ENCODE measurements at regions not wholly inside any gene's neighbourhood (a gene's known extent, or its start where the extent isn't known, plus 50 kb on each side); places are given as distances from the start of the nearest gene placed in this dataset.

DNA sequence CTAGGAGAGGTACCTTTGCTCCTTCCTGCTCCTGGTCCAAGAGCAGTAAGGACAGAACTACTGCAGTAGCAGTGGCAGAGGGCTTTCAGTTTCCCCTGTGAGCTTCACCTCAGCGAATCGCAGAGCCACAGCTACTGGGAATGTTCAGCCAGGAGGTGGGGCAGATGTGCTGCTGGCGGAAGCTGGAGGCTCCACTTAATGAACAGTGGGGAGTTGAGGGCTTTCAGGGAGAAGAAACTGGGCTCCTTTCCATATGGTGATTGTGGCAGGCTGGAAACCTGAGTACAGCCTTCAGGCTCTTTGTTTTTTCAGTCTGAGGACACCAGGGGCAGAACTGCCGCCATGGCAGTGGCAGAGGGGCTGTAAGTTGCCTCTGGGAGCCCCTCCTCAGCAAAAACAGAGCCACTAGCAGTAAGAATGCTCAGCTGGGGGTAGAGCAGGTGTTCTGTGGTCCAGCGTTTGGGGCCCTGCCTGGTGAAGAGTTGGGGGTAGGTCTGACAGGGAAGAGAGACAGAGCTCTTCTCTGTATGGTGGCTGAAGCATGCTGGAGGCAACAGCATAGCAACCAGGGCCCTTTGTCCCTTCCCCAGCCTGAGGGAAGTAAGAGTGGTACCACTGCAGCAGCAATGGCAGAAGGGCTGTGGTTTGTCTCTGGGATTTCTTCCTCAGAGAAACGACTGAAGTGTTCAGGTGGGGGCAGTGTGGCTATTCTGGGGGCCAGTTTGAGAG lies 106.0 kb upstream of the GRXCR1 start:
- H3K4me3 Mint-ChIP-seq: no peak overlapping the region
- H4K20me1 ChIP-seq (ENCODE audit: control insufficient read depth, insufficient read depth, low read length, poor library complexity, severe bottlenecking): no peaks in the 10 kb centered on the region
- H3K4me1 Mint-ChIP-seq: no peaks in the 10 kb centered on the region
- ChIA-PET POLR2A (no interaction called here), CTCF (no interaction called here)
- intact Hi-C loops (cut with micrococcal nuclease): no loop called here
- no peak overlapping the region for H3K9ac ChIP-seq (ENCODE audit: low read length)
- H3K4me1 ChIP-seq (ENCODE audit: control insufficient read depth in 2 of 2, insufficient read depth in 2 of 2, low read length in 2 of 2): no peaks in the 10 kb centered on the region
- no peak overlapping the region for H3K4me2 ChIP-seq (replicated peaks; ENCODE audit: low read depth, low read length, poor library complexity, severe bottlenecking)
- H3K9me3 ChIP-seq (ENCODE audit: control extremely low read depth in 1 of 3, control insufficient read depth in 2 of 3, insufficient read depth in 1 of 3, low read length in 2 of 3): no peaks in the 10 kb centered on the region
- H3K27ac ChIP-seq (ENCODE audit: low read length in 2 of 2): no peak overlapping the region
- TF ChIP-seq, protein P1, sequence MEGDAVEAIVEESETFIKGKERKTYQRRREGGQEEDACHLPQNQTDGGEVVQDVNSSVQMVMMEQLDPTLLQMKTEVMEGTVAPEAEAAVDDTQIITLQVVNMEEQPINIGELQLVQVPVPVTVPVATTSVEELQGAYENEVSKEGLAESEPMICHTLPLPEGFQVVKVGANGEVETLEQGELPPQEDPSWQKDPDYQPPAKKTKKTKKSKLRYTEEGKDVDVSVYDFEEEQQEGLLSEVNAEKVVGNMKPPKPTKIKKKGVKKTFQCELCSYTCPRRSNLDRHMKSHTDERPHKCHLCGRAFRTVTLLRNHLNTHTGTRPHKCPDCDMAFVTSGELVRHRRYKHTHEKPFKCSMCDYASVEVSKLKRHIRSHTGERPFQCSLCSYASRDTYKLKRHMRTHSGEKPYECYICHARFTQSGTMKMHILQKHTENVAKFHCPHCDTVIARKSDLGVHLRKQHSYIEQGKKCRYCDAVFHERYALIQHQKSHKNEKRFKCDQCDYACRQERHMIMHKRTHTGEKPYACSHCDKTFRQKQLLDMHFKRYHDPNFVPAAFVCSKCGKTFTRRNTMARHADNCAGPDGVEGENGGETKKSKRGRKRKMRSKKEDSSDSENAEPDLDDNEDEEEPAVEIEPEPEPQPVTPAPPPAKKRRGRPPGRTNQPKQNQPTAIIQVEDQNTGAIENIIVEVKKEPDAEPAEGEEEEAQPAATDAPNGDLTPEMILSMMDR (IDR thresholded peaks at IDR 0.05): no peak
- TF ChIP-seq EZH2 (IDR thresholded peaks at IDR 0.05; ENCODE audit: borderline replicate concordance, insufficient read depth, low read depth, low read length, poor library complexity, severe bottlenecking): no peak
- DNase-seq (no peak), ATAC-seq (ENCODE audit: low read depth) (no peak)
- H3K79me2 ChIP-seq (ENCODE audit: control insufficient read depth, insufficient read depth, low read length): no peaks in the 10 kb centered on the region
- H3K27me3 Mint-ChIP-seq: peaks cover 3% of the 10 kb centered on the region
- H3K4me3 ChIP-seq (ENCODE audit: control extremely low read depth in 1 of 5, extremely low read depth in 1 of 5, insufficient read depth in 1 of 5, low read depth in 2 of 5, low read length in 4 of 5): no peak overlapping the region
- no peaks in the 10 kb centered on the region for H3K27me3 ChIP-seq (replicated peaks in 1 of 4; ENCODE audit: control extremely low read depth in 1 of 4, control insufficient read depth in 3 of 4, insufficient read depth in 4 of 4, low read length in 3 of 4)
- no peak overlapping the region for H2AFZ ChIP-seq (ENCODE audit: insufficient read depth, low read depth, low read length, poor library complexity, severe bottlenecking)
- H3K36me3 ChIP-seq (replicated peaks in 1 of 2; ENCODE audit: control extremely low read depth in 1 of 2, control insufficient read depth in 1 of 2, extremely low read depth in 1 of 2, insufficient read depth in 2 of 2, low read length in 1 of 2): no peaks in the 10 kb centered on the region
- H3K27ac Mint-ChIP-seq: no peak overlapping the region
- 81% methylated on average over 6 of the region's 6 CpGs for whole genome bisulfite sequencing (ENCODE audit: insufficient coverage)
- H3K9me3 Mint-ChIP-seq (ENCODE audit: insufficient read depth): no peaks in the 10 kb centered on the region

GRCh38 chr4:42785817-42786216 lies 106.7 kb upstream of the GRXCR1 start:
- intact Hi-C loops (cut with micrococcal nuclease): no loop called here
- WGBS (ENCODE audit: insufficient coverage): 96% methylated on average over 5 of the region's 5 CpGs
- H3K4me3 ChIP-seq (ENCODE audit: control extremely low read depth in 1 of 5, extremely low read depth in 1 of 5, insufficient read depth in 1 of 5, low read depth in 2 of 5, low read length in 4 of 5): no peak overlapping the region
- Mint-ChIP-seq H3K27me3 (peaks cover 3% of the 10 kb centered on the region), H3K4me3 (no peak overlapping the region), H3K27ac (no peak overlapping the region), H3K9me3 (ENCODE audit: insufficient read depth) (no peaks in the 10 kb centered on the region), H3K4me1 (no peaks in the 10 kb centered on the region)
- no peak overlapping the region for H3K27ac ChIP-seq (ENCODE audit: low read length in 2 of 2)
- no peaks in the 10 kb centered on the region for H4K20me1 ChIP-seq (ENCODE audit: control insufficient read depth, insufficient read depth, low read length, poor library complexity, severe bottlenecking)
- POLR2A ChIA-PET: no interaction called here
- CTCF ChIA-PET: no interaction called here
- H3K9me3 ChIP-seq (ENCODE audit: control extremely low read depth in 1 of 3, control insufficient read depth in 2 of 3, insufficient read depth in 1 of 3, low read length in 2 of 3): no peaks in the 10 kb centered on the region
- TF ChIP-seq, protein P1 (IDR thresholded peaks at IDR 0.05): no peak
- no peak for TF ChIP-seq EZH2 (IDR thresholded peaks at IDR 0.05; ENCODE audit: borderline replicate concordance, insufficient read depth, low read depth, low read length, poor library complexity, severe bottlenecking)
- H3K79me2 ChIP-seq (ENCODE audit: control insufficient read depth, insufficient read depth, low read length): no peaks in the 10 kb centered on the region
- H3K9ac ChIP-seq (ENCODE audit: low read length): no peak overlapping the region
- H3K27me3 ChIP-seq (replicated peaks in 1 of 4; ENCODE audit: control extremely low read depth in 1 of 4, control insufficient read depth in 3 of 4, insufficient read depth in 4 of 4, low read length in 3 of 4): no peaks in the 10 kb centered on the region
- H3K4me2 ChIP-seq (replicated peaks; ENCODE audit: low read depth, low read length, poor library complexity, severe bottlenecking): no peak overlapping the region
- no peak overlapping the region for H2AFZ ChIP-seq (ENCODE audit: insufficient read depth, low read depth, low read length, poor library complexity, severe bottlenecking)
- no peaks in the 10 kb centered on the region for H3K4me1 ChIP-seq (ENCODE audit: control insufficient read depth in 2 of 2, insufficient read depth in 2 of 2, low read length in 2 of 2)
- no peak for DNase-seq
- H3K36me3 ChIP-seq (replicated peaks in 1 of 2; ENCODE audit: control extremely low read depth in 1 of 2, control insufficient read depth in 1 of 2, extremely low read depth in 1 of 2, insufficient read depth in 2 of 2, low read length in 1 of 2): no peaks in the 10 kb centered on the region
- ATAC-seq (ENCODE audit: low read depth): no peak

All from B cell (primary cell).